ENCODE measurements at regions not wholly inside any gene's neighbourhood (a gene's known extent, or its start where the extent isn't known, plus 50 kb on each side); places are given as distances from the start of the nearest gene placed in this dataset.

GRCh38 chr12:127389923-127390322 is 877.0 kb upstream of the TMEM132C start:
- TF ChIP-seq POLR2A (IDR thresholded peaks at IDR 0.05) (no peak), CTCF (IDR thresholded peaks at IDR 0.05) (no peak)
